WTC11 (cell line): ENCODE measurements at regions not wholly inside any gene's neighbourhood (a gene's known extent, or its start where the extent isn't known, plus 50 kb on each side); places are given as distances from the start of the nearest gene placed in this dataset.

ENCODE experiments used
- ATAC-seq: fragments of 200-7000 bp; cut with Tn5 transposase; 2 replicates; pipeline ENCODE4 v1.10.0; 2021; ENCODE audit warnings: mild to moderate bottlenecking, moderate library complexity
- CTCF ChIA-PET: fragments of 300-600 bp; sonication (Branson Sonifier 250); formaldehyde crosslinking; loops from one replicate; lab custom pipeline; 2021; ENCODE audit warnings: antibody characterized with exemption; lab: Charles Lee
- POLR2A ChIA-PET: fragments of 350-600 bp; sonication (Branson Sonifier 250); formaldehyde crosslinking; loops from one replicate; lab custom pipeline; 2021; ENCODE audit warnings: antibody characterized with exemption; lab: Charles Lee
- DNase-seq: peaks from one replicate; pipeline ENCODE4 v3.0.0; 2021; ENCODE audit warnings: low spot score
- H3K27ac Mint-ChIP-seq: 2 replicates; pipeline ENCODE4 v1.8.0; 2021; ENCODE audit warnings: mixed read lengths
- H3K27me3 Mint-ChIP-seq: 2 replicates; pipeline ENCODE4 v1.8.0; 2021; ENCODE audit warnings: low read depth, mild to moderate bottlenecking, moderate library complexity, mixed read lengths
- H3K36me3 Mint-ChIP-seq: 2 replicates; pipeline ENCODE4 v1.8.0; 2021; ENCODE audit warnings: mixed read lengths
- H3K4me1 Mint-ChIP-seq: 2 replicates; pipeline ENCODE4 v1.8.0; 2022; ENCODE audit warnings: mixed read lengths
- H3K4me3 Mint-ChIP-seq: 2 replicates; pipeline ENCODE4 v1.8.0; 2021; ENCODE audit warnings: mild to moderate bottlenecking, moderate library complexity, mixed read lengths
- H3K9me3 Mint-ChIP-seq: 2 replicates; pipeline ENCODE4 v1.8.0; 2021; ENCODE audit warnings: mixed read lengths
- ESRRA ChIP-seq: sonication (generic); formaldehyde crosslinking; IDR thresholded peaks from 2 replicates; pipeline ENCODE4 v1.8.1; 2022; ENCODE audit warnings: mild to moderate bottlenecking, missing genetic modification reagents, borderline replicate concordance
- GRHL2 ChIP-seq: fragments of 250-450 bp; sonication (Bioruptor Pico); IDR thresholded peaks from 2 replicates; pipeline ENCODE4 v1.8.0; 2022; ENCODE audit warnings: mild to moderate bottlenecking, moderate library complexity; ENCODE audit not compliant: insufficient replicate concordance, severe bottlenecking
- MYBL2 ChIP-seq: sonication (generic); formaldehyde crosslinking; IDR thresholded peaks from 2 replicates; pipeline ENCODE4 v1.8.1; 2023; ENCODE audit warnings: mild to moderate bottlenecking, moderate library complexity, missing genetic modification reagents
- NFATC4 ChIP-seq: fragments of 250-450 bp; sonication (Bioruptor Pico); IDR thresholded peaks from 2 replicates; pipeline ENCODE4 v1.9.0; 2021; ENCODE audit warnings: mild to moderate bottlenecking
- NFYB ChIP-seq: sonication (generic); formaldehyde crosslinking; conservative IDR thresholded peaks from 2 replicates; pipeline ENCODE4 v1.8.0; 2022; ENCODE audit warnings: low read depth, missing genetic modification reagents
- NR3C1 ChIP-seq: sonication (generic); formaldehyde crosslinking; conservative IDR thresholded peaks from 2 replicates; pipeline ENCODE4 v1.8.1; 2023; ENCODE audit warnings: low read depth, mild to moderate bottlenecking, missing genetic modification reagents
- TEAD1 ChIP-seq: sonication (generic); formaldehyde crosslinking; IDR thresholded peaks from 2 replicates; pipeline ENCODE4 v1.8.0; 2022; ENCODE audit warnings: mild to moderate bottlenecking, missing genetic modification reagents
- ZNF121 ChIP-seq: sonication (generic); formaldehyde crosslinking; IDR thresholded peaks from 2 replicates; pipeline ENCODE4 v1.8.0; 2023; ENCODE audit warnings: missing genetic modification reagents
- ZNF317 ChIP-seq: sonication (generic); formaldehyde crosslinking; IDR thresholded peaks from 2 replicates; pipeline ENCODE4 v1.8.1; 2023; ENCODE audit warnings: low read depth, mild to moderate bottlenecking, moderate library complexity, missing genetic modification reagents, borderline replicate concordance
- TF ChIP-seq, protein P1 (sequence below): sonication (generic); formaldehyde crosslinking; IDR thresholded peaks from 2 replicates; pipeline ENCODE4 v1.8.0; 2022; ENCODE audit warnings: mild to moderate bottlenecking, missing genetic modification reagents
- TF ChIP-seq, protein P2 (sequence below): fragments of 250-450 bp; sonication (Bioruptor Pico); IDR thresholded peaks from 2 replicates; pipeline ENCODE4 v1.9.0; 2021; ENCODE audit warnings: mild to moderate bottlenecking
- TF ChIP-seq, protein P3 (sequence below): sonication (generic); formaldehyde crosslinking; IDR thresholded peaks from 2 replicates; pipeline ENCODE4 v1.8.1; 2022; ENCODE audit warnings: low read depth, missing genetic modification reagents, borderline replicate concordance
- TF ChIP-seq, protein P4 (sequence below): sonication (generic); formaldehyde crosslinking; IDR thresholded peaks from 2 replicates; pipeline ENCODE4 v1.8.1; 2023; ENCODE audit warnings: mild to moderate bottlenecking, moderate library complexity, missing genetic modification reagents
- TF ChIP-seq, protein P5 (sequence below): fragments of 250-450 bp; sonication (Bioruptor Pico); IDR thresholded peaks from 2 replicates; pipeline ENCODE4 v2.1.2; 2022; ENCODE audit warnings: mild to moderate bottlenecking, moderate library complexity
- TF ChIP-seq, protein P6 (sequence below): sonication (generic); formaldehyde crosslinking; IDR thresholded peaks from 2 replicates; pipeline ENCODE4 v1.8.0; 2023; ENCODE audit warnings: mild to moderate bottlenecking, missing genetic modification reagents
- TF ChIP-seq, protein P7 (sequence below): sonication (generic); formaldehyde crosslinking; conservative IDR thresholded peaks from 2 replicates; pipeline ENCODE4 v1.8.1; 2023; ENCODE audit warnings: mild to moderate bottlenecking, low read depth, missing genetic modification reagents, moderate library complexity
- TF ChIP-seq, protein P8 (sequence below): sonication (generic); formaldehyde crosslinking; IDR thresholded peaks from 2 replicates; pipeline ENCODE4 v1.8.1; 2022; ENCODE audit warnings: mild to moderate bottlenecking, moderate library complexity, missing genetic modification reagents
- TF ChIP-seq, protein P9 (sequence below): fragments of 250-450 bp; sonication (Bioruptor Pico); IDR thresholded peaks from 2 replicates; pipeline ENCODE4 v1.8.0; 2021; ENCODE audit warnings: mild to moderate bottlenecking

DNA sequence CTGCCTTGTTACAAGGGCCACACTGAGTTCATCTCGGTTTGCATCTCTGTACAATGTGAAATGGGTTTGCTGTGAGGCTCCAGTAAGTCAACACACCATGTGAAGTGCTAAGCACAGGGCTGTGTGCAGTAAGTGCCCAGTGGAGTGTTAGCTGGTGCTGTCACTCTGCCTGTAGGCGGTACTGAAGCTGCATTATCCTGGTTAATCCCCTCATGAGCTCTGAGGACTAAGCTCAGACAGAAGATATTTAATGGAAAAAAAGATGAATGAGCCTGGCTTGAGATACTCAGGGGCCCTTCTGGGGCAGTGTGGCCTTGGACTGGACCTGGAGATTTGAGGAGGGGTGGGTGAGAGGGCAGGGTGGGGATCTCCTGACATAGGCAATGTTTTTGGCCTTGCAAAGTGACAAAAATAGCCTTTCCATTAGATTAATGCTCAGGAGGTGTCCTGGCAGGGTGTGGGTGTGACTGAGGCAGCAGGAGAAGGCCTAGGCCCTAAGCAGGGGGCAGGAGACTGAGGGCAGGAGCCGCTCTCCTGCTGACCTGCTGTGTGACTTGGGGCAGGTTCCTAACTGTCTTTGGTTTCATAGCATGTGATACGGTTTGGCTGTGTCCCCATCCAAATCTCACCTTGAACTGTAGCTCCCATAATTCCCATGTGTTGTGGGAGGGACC, 570.5 kb downstream of the PTPRU start:
- Mint-ChIP-seq H3K27me3 (no peaks in the 10 kb centered on the region), H3K4me3 (no peak overlapping the region), H3K9me3 (no peaks in the 10 kb centered on the region), H3K4me1 (peaks cover 3% of the 10 kb centered on the region; the same call in 1 of the 2 replicates), H3K27ac (no peak overlapping the region), H3K36me3 (no peaks in the 10 kb centered on the region)
- CTCF ChIA-PET, result interaction anchor here (3.8 kb wide), 1 partner anchor 14 kb away, joined by 20 read pairs; no protein-coding TSS in a partner anchor
- ATAC-seq (no peak), DNase-seq (no peak)
- TF ChIP-seq MYBL2 (CRISPR knock-in tag) (no peak), NFYB (CRISPR knock-in tag) (no peak), NR3C1 (no peak)
- TF ChIP-seq, protein P1, sequence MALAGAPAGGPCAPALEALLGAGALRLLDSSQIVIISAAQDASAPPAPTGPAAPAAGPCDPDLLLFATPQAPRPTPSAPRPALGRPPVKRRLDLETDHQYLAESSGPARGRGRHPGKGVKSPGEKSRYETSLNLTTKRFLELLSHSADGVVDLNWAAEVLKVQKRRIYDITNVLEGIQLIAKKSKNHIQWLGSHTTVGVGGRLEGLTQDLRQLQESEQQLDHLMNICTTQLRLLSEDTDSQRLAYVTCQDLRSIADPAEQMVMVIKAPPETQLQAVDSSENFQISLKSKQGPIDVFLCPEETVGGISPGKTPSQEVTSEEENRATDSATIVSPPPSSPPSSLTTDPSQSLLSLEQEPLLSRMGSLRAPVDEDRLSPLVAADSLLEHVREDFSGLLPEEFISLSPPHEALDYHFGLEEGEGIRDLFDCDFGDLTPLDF (CRISPR knock-in tag), result no peak
- TF ChIP-seq, protein P2, sequence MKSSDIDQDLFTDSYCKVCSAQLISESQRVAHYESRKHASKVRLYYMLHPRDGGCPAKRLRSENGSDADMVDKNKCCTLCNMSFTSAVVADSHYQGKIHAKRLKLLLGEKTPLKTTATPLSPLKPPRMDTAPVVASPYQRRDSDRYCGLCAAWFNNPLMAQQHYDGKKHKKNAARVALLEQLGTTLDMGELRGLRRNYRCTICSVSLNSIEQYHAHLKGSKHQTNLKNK (CRISPR knock-in tag), result no peak
- POLR2A ChIA-PET, result no interaction called here

DNA sequence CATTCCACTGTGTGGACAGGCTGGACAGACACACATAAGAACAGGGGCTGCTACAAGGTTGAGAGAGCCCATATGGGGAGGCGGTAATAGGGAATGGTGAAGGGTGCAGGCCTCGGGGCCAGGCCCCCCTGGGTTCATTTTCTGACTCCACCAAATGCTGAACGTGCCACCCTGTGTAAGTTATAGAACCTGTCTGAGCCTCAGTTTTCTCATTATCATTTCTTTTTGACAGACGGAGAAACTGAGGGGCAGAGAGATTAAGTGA, 569.5 kb downstream of the PTPRU start:
- ATAC-seq (no peak), DNase-seq (no peak)
- ChIA-PET POLR2A (no interaction called here), CTCF (interaction anchor here (0.6 to 3.8 kb wide), 5 partner anchors 13 to 227 kb away, joined by 3 to 20 read pairs (median 4); no protein-coding TSS in a partner anchor)
- no peaks in the 10 kb centered on the region for H3K36me3 Mint-ChIP-seq
- no peak overlapping the region for H3K27ac Mint-ChIP-seq
- no peaks in the 10 kb centered on the region for H3K9me3 Mint-ChIP-seq
- peaks cover 3% of the 10 kb centered on the region; the same call in 1 of the 2 replicates for H3K4me1 Mint-ChIP-seq
- no peak overlapping the region for H3K4me3 Mint-ChIP-seq
- no peaks in the 10 kb centered on the region for H3K27me3 Mint-ChIP-seq
- TF ChIP-seq, protein P3, sequence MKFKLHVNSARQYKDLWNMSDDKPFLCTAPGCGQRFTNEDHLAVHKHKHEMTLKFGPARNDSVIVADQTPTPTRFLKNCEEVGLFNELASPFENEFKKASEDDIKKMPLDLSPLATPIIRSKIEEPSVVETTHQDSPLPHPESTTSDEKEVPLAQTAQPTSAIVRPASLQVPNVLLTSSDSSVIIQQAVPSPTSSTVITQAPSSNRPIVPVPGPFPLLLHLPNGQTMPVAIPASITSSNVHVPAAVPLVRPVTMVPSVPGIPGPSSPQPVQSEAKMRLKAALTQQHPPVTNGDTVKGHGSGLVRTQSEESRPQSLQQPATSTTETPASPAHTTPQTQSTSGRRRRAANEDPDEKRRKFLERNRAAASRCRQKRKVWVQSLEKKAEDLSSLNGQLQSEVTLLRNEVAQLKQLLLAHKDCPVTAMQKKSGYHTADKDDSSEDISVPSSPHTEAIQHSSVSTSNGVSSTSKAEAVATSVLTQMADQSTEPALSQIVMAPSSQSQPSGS (CRISPR knock-in tag), result no peak
- TF ChIP-seq, protein P4, sequence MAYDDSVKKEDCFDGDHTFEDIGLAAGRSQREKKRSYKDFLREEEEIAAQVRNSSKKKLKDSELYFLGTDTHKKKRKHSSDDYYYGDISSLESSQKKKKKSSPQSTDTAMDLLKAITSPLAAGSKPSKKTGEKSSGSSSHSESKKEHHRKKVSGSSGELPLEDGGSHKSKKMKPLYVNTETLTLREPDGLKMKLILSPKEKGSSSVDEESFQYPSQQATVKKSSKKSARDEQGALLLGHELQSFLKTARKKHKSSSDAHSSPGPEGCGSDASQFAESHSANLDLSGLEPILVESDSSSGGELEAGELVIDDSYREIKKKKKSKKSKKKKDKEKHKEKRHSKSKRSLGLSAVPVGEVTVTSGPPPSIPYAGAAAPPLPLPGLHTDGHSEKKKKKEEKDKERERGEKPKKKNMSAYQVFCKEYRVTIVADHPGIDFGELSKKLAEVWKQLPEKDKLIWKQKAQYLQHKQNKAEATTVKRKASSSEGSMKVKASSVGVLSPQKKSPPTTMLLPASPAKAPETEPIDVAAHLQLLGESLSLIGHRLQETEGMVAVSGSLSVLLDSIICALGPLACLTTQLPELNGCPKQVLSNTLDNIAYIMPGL (CRISPR knock-in tag), result no peak
- TF ChIP-seq, protein P5, sequence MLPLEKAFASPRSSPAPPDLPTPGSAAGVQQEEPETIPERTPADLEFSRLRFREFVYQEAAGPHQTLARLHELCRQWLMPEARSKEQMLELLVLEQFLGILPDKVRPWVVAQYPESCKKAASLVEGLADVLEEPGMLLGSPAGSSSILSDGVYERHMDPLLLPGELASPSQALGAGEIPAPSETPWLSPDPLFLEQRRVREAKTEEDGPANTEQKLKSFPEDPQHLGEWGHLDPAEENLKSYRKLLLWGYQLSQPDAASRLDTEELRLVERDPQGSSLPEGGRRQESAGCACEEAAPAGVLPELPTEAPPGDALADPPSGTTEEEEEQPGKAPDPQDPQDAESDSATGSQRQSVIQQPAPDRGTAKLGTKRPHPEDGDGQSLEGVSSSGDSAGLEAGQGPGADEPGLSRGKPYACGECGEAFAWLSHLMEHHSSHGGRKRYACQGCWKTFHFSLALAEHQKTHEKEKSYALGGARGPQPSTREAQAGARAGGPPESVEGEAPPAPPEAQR, result no peak
- TF ChIP-seq GRHL2 (CRISPR knock-in tag) (no peak), ZNF121 (CRISPR knock-in tag) (no peak), TEAD1 (CRISPR knock-in tag) (no peak), NFATC4 (CRISPR knock-in tag) (no peak), ZNF317 (CRISPR knock-in tag) (no peak), ESRRA (CRISPR knock-in tag) (no peak)
- TF ChIP-seq, protein P6, sequence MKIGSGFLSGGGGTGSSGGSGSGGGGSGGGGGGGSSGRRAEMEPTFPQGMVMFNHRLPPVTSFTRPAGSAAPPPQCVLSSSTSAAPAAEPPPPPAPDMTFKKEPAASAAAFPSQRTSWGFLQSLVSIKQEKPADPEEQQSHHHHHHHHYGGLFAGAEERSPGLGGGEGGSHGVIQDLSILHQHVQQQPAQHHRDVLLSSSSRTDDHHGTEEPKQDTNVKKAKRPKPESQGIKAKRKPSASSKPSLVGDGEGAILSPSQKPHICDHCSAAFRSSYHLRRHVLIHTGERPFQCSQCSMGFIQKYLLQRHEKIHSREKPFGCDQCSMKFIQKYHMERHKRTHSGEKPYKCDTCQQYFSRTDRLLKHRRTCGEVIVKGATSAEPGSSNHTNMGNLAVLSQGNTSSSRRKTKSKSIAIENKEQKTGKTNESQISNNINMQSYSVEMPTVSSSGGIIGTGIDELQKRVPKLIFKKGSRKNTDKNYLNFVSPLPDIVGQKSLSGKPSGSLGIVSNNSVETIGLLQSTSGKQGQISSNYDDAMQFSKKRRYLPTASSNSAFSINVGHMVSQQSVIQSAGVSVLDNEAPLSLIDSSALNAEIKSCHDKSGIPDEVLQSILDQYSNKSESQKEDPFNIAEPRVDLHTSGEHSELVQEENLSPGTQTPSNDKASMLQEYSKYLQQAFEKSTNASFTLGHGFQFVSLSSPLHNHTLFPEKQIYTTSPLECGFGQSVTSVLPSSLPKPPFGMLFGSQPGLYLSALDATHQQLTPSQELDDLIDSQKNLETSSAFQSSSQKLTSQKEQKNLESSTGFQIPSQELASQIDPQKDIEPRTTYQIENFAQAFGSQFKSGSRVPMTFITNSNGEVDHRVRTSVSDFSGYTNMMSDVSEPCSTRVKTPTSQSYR, result no peak
- TF ChIP-seq, protein P7, sequence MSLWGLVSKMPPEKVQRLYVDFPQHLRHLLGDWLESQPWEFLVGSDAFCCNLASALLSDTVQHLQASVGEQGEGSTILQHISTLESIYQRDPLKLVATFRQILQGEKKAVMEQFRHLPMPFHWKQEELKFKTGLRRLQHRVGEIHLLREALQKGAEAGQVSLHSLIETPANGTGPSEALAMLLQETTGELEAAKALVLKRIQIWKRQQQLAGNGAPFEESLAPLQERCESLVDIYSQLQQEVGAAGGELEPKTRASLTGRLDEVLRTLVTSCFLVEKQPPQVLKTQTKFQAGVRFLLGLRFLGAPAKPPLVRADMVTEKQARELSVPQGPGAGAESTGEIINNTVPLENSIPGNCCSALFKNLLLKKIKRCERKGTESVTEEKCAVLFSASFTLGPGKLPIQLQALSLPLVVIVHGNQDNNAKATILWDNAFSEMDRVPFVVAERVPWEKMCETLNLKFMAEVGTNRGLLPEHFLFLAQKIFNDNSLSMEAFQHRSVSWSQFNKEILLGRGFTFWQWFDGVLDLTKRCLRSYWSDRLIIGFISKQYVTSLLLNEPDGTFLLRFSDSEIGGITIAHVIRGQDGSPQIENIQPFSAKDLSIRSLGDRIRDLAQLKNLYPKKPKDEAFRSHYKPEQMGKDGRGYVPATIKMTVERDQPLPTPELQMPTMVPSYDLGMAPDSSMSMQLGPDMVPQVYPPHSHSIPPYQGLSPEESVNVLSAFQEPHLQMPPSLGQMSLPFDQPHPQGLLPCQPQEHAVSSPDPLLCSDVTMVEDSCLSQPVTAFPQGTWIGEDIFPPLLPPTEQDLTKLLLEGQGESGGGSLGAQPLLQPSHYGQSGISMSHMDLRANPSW, result no peak
- TF ChIP-seq, protein P8, sequence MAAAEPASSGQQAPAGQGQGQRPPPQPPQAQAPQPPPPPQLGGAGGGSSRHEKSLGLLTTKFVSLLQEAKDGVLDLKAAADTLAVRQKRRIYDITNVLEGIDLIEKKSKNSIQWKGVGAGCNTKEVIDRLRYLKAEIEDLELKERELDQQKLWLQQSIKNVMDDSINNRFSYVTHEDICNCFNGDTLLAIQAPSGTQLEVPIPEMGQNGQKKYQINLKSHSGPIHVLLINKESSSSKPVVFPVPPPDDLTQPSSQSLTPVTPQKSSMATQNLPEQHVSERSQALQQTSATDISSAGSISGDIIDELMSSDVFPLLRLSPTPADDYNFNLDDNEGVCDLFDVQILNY (CRISPR knock-in tag), result no peak
- TF ChIP-seq, protein P9, sequence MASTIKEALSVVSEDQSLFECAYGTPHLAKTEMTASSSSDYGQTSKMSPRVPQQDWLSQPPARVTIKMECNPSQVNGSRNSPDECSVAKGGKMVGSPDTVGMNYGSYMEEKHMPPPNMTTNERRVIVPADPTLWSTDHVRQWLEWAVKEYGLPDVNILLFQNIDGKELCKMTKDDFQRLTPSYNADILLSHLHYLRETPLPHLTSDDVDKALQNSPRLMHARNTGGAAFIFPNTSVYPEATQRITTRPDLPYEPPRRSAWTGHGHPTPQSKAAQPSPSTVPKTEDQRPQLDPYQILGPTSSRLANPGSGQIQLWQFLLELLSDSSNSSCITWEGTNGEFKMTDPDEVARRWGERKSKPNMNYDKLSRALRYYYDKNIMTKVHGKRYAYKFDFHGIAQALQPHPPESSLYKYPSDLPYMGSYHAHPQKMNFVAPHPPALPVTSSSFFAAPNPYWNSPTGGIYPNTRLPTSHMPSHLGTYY, result no peak
- TF ChIP-seq, protein P2 (CRISPR knock-in tag), result no peak
